ENCODE measurements at regions not wholly inside any gene's neighbourhood (a gene's known extent, or its start where the extent isn't known, plus 50 kb on each side); places are given as distances from the start of the nearest gene placed in this dataset.
A peak's percentile ranks its signal among the peaks of the same experiment; 100 is the strongest.

DNA sequence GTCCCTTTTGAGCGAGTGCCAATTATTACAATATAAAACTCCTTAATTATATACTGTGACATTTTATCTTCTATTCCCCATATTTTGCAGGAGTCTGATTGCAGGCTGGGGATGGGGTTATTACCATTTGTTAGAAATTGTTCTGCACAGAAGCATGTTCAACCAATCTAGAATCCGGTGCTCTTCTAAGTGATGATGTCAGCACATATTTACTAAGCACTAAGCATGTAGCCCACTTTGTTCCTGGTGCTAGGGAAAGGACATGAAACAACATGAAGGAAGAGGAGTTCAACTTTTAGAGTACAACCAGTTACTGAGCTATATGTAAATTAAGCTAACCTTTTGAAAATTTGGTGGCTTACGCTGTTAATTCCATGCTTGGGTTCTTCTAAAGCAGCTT lies 52.8 kb upstream of the IL1RAPL2 start:
- H3K4me3 ChIP-seq (ENCODE audit: low read length) = no peak overlapping the region
- no peak for DNase-seq (ENCODE audit: low read depth)
- TF ChIP-seq, protein P1, sequence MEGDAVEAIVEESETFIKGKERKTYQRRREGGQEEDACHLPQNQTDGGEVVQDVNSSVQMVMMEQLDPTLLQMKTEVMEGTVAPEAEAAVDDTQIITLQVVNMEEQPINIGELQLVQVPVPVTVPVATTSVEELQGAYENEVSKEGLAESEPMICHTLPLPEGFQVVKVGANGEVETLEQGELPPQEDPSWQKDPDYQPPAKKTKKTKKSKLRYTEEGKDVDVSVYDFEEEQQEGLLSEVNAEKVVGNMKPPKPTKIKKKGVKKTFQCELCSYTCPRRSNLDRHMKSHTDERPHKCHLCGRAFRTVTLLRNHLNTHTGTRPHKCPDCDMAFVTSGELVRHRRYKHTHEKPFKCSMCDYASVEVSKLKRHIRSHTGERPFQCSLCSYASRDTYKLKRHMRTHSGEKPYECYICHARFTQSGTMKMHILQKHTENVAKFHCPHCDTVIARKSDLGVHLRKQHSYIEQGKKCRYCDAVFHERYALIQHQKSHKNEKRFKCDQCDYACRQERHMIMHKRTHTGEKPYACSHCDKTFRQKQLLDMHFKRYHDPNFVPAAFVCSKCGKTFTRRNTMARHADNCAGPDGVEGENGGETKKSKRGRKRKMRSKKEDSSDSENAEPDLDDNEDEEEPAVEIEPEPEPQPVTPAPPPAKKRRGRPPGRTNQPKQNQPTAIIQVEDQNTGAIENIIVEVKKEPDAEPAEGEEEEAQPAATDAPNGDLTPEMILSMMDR (IDR thresholded peaks at IDR 0.05; ENCODE audit: insufficient read depth, low read depth, low read length, missing control alignments) = no peak

DNA sequence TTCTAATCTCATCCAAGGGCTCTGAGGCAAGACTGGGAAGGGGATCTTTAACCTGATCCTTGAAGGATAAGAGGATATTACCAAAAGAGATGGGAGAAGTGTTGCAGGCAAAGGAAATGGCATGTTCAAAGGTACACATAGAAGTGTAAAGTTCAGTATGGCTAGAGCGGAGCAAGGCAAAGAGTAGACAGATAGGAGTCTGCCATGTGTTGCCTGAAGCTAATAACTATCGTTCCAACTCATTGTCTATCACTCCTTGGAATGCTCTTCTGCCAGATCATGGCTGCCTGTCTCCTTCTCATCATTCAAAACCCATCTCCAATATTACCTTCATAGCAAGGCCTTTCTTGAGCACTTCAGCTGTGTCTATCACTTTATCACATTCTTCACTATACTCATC lies 55.2 kb upstream of the IL1RAPL2 start:
- DNase-seq (ENCODE audit: low read depth) = no peak
- TF ChIP-seq, protein P1 (IDR thresholded peaks at IDR 0.05; ENCODE audit: insufficient read depth, low read depth, low read length, missing control alignments) = no peak
- H3K4me3 ChIP-seq (ENCODE audit: low read length) = no peak overlapping the region

DNA sequence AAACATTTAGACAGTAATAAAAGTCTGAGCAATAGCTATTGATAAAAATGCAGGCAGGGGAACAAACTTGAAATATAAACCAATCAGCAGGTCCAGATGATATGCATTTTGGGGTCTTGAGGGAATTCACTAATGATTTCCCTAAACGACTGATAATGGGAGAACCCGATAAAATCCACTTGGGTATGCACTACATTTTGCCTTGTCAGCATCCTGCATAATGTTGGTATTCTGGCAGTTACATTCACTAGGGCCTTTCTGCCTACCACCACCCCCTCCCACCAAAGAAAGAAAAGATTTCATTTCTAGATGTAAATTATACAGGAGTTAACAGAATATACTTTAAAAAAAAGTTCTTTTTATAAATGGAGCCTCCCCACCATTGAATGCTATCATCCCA lies 63.5 kb upstream of the IL1RAPL2 start:
- no peak for DNase-seq (ENCODE audit: low read depth)
- no peak overlapping the region for H3K4me3 ChIP-seq (ENCODE audit: low read length)
- TF ChIP-seq, protein P1 (IDR thresholded peaks at IDR 0.05; ENCODE audit: insufficient read depth, low read depth, low read length, missing control alignments) = no peak

DNA sequence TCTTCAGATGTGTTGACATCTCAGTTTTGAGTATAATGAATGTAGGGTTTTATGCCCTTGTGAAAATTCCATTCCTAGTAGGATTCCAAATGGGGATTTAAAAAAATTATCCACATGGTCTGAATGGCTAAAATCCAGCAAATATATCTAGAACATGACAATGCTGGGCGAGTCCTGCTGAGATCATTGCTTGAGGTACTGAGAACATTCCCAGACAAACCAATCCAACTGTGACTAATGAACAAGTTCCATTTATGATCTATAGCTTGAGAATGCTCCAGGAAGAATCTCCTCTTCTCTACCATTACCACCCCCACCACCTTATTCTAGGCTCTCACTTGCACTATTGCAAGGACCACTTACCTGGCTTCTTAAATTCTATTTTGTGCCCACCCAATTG lies 77.2 kb upstream of the IL1RAPL2 start:
- TF ChIP-seq, protein P1 (IDR thresholded peaks at IDR 0.05; ENCODE audit: insufficient read depth, low read depth, low read length, missing control alignments) = no peak
- H3K4me3 ChIP-seq (ENCODE audit: low read length) = no peak overlapping the region
- DNase-seq (ENCODE audit: low read depth) = peak; percentile 72

DNA sequence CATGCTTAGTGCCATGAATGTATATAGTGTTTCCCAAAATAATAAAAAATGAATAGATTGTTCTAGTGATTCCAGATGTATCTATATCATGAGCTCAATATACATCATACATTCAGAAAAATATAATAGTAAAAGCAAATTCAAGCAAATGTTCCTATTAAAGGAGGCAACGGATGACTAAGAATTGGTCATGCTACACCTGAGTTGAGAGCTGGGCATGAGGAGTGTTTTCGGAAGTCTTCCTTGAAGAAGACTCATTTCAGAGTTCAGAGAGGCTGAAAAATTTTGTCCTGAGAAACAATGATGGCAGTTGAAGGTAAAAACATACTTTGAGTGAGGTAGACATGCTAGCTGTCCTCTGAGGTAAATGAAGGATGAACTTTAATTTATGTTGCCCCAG lies 79.3 kb upstream of the IL1RAPL2 start:
- DNase-seq (ENCODE audit: low read depth) = peak; percentile 50
- TF ChIP-seq, protein P1 (IDR thresholded peaks at IDR 0.05; ENCODE audit: insufficient read depth, low read depth, low read length, missing control alignments) = no peak
- H3K4me3 ChIP-seq (ENCODE audit: low read length) = no peak overlapping the region

DNA sequence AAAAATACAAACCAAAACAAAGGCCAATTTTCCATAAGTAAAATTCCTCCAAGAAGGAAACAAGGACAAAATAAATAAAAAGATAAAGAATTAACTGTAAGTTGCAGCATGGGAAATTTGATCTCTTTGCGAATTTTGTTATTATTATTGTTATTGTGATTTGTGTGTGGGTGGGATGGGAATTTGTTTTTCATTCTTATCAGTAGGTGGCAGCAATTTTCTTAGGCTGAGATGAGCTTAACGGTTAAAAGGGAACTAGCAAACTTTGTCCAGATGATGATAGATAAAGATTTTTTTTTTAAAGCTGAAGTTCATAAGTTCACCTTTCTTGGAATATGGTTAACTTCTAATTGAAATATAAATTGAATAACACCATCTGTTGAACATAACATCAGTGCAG lies 83.2 kb upstream of the IL1RAPL2 start:
- H3K4me3 ChIP-seq (ENCODE audit: low read length) = no peak overlapping the region
- peak; percentile 9 for DNase-seq (ENCODE audit: low read depth)
- TF ChIP-seq, protein P1 (IDR thresholded peaks at IDR 0.05; ENCODE audit: insufficient read depth, low read depth, low read length, missing control alignments) = peak; percentile 20

DNA sequence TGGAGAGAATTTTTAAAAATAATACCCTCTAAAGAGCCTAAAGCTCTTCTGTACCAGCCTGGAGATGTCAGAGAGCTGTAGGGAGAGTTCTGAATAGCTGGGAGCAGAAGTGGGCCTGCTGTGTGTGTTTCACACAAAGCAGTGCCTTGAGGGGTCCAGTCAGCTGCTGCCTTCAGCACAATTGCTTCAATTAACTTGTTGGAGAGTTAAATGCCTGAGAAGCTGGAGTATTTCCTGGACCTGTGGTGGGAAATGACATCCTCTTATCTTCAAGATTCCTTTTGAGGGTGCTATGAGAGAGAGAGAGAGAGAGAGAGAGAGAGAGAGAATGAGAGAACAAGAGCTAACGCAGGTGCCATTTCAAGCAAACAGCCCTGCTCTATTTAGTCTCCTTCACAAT lies 96.2 kb upstream of the IL1RAPL2 start:
- TF ChIP-seq, protein P1 (IDR thresholded peaks at IDR 0.05; ENCODE audit: insufficient read depth, low read depth, low read length, missing control alignments) = no peak
- no peak overlapping the region for H3K4me3 ChIP-seq (ENCODE audit: low read length)
- DNase-seq (ENCODE audit: low read depth) = no peak

Measured in epithelial cell of esophagus (primary cell).